HTR-8/SVneo (cell line): ENCODE measurements at regions not wholly inside any gene's neighbourhood (a gene's known extent, or its start where the extent isn't known, plus 50 kb on each side); places are given as distances from the start of the nearest gene placed in this dataset.
"Not testable (repeated sequence)": the region's sequence is repeated elsewhere in the genome, so short reads cannot be mapped to it uniquely, and the experiment has no call there.

ENCODE experiments used
- DNase-seq: peaks from one replicate; pipeline ENCODE4 v3.0.0; 2011; ENCODE audit warnings: low spot score, mixed read lengths; ENCODE audit not compliant: insufficient read length
- FAIRE-seq: peaks from 2 replicates; lab custom pipeline; 2011; peaks lifted over from hg19 to GRCh38; lab: Jason Lieb, UNC

DNA sequence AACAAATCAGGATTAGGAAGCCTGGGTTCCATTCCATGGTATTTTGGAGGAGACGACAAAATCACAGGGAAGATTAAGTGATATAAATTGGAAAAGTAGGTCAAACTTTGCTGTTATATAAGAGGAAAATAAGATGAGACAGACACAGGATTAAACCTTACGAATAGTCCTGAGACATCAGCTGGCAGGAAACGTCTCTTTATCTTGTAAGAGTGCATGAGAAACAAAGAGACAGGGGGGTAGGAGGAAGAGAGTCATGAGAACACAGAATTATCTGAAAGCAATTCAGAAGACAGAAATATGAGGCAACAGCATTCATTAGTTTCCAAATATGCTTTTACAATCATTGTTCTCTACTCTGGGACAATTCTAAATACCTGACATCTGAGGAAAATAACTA, 310.6 kb upstream of the MIR17HG start:
- FAIRE-seq (no peak), DNase-seq (no peak)

DNA sequence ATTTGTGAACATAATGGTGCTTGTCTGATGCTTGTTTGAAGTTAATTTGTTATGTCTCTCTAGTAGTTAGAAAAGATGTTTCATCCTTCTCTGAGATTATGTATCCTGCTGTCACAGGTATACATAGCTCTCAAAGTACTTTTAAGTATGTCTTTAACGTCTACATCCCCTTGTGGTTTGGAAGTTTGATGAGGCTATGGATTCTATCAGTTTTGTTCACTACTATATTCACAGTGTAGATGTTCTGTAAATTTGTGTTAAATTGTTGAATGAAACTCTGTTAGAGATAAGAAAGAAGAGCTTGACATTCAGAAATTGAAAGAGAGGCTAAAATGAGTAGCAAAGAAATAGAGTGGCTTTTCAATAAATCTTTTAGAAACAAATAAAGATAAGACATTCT, 304.6 kb upstream of the MIR17HG start:
- DNase-seq (no peak), FAIRE-seq (no peak)

GRCh38 chr13:91045351-91046034, 302.0 kb upstream of the MIR17HG start:
- no peak for FAIRE-seq

GRCh38 chr13:91046715-91047327, 300.7 kb upstream of the MIR17HG start:
- FAIRE-seq: no peak
- no peak for DNase-seq

More at GRCh38 chr13:91045351-91046034, 302.0 kb upstream of the MIR17HG start:
- peak; percentile 3 for DNase-seq

GRCh38 chr13:91050970-91051369, 296.5 kb upstream of the MIR17HG start:
- no peak for DNase-seq
- FAIRE-seq: no peak

DNA sequence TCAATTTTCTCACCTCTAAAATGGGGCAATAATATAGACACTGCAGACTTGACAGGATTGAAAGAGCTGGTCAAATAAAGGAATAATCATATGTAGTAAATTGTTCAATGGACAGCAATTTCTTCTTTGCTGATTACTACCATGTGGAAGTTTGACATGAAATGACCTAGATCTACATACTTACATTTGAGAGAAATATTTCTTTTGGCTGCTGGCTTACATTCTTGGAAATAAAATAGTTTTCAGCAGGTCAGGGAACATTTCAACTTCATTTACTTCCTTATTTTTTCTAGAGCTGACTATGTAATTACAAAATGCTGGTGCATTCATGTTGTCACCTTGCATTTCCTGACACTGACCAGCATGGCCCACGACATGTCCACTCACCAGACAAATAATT, 294.6 kb upstream of the MIR17HG start:
- no peak for DNase-seq
- no peak for FAIRE-seq

- no peak for DNase-seq
- FAIRE-seq: no peak
Measured at GRCh38 chr13:91053318-91054065, 294.0 kb upstream of the MIR17HG start.

DNA sequence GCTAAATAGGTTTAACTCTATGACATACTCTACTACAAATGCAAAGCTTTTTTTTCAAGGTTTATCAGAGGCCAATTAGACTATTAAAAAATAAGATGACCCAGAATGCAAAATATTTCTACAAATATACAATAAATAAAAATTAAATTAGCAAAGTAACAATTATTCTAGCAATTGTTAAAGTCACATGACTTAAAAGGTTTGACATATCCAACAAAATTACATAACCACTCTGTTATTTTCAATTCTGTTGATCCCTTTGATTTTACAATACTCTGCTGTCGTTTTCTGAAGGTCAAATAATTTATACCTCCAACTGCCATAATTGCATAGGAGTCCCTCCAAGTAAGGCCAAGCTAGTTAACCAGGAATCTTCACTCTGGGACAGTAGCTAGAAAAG, 292.6 kb upstream of the MIR17HG start:
- FAIRE-seq (no peak), DNase-seq (no peak)

GRCh38 chr13:91056746-91057145, 290.7 kb upstream of the MIR17HG start:
- FAIRE-seq (no peak), DNase-seq (no peak)

GRCh38 chr13:91057507-91057906, 290.0 kb upstream of the MIR17HG start:
- DNase-seq, FAIRE-seq: not testable (repeated sequence)

GRCh38 chr13:91058066-91058465, 289.4 kb upstream of the MIR17HG start:
- no peak for FAIRE-seq

GRCh38 chr13:91058919-91059318, 288.6 kb upstream of the MIR17HG start:
- no peak for DNase-seq

More at GRCh38 chr13:91058066-91058465, 289.4 kb upstream of the MIR17HG start:
- DNase-seq: no peak

DNA sequence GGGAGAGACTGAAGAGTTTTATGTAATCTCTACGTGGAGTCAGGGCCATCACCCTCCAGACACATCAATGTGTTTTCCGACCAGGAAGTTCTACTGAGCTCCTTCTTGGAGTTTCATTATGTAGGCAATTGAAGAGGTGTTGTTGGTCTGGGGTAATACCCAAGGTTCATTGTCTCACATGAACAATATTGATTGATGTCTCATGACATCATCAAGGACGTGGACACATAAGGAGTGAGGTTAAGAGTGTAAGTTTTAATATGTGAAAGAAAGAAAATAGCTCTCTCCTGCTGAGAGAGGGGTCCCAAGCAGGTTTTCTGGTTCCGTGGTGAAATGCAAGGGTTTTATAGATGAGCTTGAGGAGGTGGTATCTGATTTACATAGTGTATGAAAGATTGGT, 280.7 kb upstream of the MIR17HG start:
- FAIRE-seq: no peak
- DNase-seq: no peak

More at GRCh38 chr13:91058919-91059318, 288.6 kb upstream of the MIR17HG start:
- no peak for FAIRE-seq

DNA sequence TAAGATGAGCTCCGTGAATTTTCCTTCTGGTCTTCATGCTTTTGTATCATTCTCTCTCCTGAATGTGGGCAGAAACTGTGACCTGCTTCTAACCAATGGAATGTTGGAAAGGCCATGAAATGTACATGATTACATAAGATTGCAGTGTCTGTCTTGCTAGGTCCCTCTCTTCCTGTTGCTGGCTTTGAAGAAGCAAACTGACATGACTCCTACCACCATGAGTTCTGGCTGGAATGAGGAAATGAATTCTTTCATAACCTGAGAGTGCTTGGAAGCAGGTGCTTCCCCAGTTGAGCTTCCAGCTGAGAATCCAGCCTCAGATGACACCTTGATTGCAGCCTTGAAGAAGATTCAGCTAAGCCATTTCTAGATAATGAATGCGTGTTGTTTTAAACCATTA, 275.0 kb upstream of the MIR17HG start:
- no peak for FAIRE-seq
- DNase-seq: no peak

- DNase-seq (no peak), FAIRE-seq (no peak)
Measured at GRCh38 chr13:91074091-91074490, 273.4 kb upstream of the MIR17HG start.

DNA sequence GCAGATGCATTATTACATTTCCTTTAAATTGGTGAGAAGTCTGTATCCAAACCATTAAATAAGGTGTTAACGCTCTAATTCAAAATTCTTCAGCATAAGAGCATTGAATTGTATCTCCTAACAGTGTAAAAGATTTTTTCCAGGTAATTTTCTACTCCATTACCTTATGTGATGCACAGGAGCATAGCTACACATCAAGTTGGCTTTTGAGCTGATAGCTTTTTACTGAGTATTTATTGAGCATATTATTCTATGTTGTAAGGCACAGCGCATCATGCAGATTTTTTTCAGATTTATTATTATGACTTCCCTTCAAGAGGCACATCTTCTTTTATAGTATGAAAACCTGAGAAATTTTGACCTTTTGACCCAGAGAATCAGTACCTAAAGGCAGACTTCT, 270.7 kb upstream of the MIR17HG start:
- DNase-seq: no peak
- no peak for FAIRE-seq

DNA sequence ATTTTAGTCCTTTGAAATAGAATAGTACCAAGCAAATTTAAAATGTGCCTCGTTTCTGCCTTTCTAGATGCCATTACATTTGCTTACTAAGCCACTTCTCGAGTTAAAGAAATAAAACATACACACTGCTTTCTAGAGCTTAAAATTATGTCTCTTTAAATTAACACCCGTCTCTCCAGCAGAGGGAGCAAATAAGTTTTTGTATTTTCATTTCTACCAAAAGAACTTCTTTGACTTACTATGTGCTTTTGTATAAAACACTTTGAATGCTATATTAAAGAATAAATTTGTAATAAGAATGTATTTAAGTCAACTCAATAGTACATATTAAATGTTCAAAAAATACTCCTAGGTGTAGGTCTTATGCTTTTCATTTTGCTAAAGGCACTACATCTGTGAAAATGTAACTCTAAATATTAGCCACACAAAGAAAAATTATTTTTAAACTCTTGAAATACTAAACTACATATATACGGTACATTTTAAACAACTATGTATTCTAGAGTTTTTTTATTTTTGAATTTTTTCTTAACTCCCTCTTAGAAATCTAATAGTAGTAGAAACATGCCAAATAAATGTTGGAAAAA, 269.3 kb upstream of the MIR17HG start:
- FAIRE-seq: no peak
- DNase-seq: no peak

GRCh38 chr13:91079176-91079575, 268.3 kb upstream of the MIR17HG start:
- FAIRE-seq: no peak

DNA sequence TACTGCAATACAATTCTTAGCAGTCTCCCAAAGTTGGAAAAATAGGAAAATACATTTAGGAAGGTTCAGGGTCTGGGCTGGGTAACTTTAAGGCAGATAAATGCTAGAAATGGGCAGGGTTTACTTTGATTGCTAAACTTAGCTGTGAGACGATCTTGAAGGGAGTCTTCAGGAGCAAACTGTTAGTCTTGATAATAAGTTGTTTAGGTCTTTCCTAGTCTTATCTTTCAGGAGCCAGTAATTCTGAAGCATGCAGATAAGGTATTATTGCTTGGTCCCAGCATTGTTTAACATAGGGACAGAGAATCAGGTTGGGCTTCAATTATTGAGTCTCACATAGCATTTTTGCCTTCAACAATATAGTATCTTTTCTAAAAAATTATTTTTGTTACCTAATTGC, 262.4 kb upstream of the MIR17HG start:
- FAIRE-seq: no peak
- DNase-seq: no peak

More at GRCh38 chr13:91079176-91079575, 268.3 kb upstream of the MIR17HG start:
- no peak for DNase-seq

GRCh38 chr13:91086936-91087716, 260.4 kb upstream of the MIR17HG start:
- no peak for DNase-seq
- no peak for FAIRE-seq
